ENCODE measurements at regions not wholly inside any gene's neighbourhood (a gene's known extent, or its start where the extent isn't known, plus 50 kb on each side); places are given as distances from the start of the nearest gene placed in this dataset.

GRCh38 chr12:4177262-4177661 lies 96.3 kb upstream of the CCND2 start:
- no peak overlapping the region for H3K4me3 ChIP-seq
- intact Hi-C loops (cut with DNase I; ENCODE audit: low total_unique reads), result no loop called here
- no peaks in the 10 kb centered on the region for H3K9me3 ChIP-seq
- no peak for DNase-seq
- H3K36me3 ChIP-seq (ENCODE audit: low read depth, missing control alignments), result no peaks in the 10 kb centered on the region
- no peak overlapping the region for H3K27ac ChIP-seq
- H3K4me1 ChIP-seq, result no peaks in the 10 kb centered on the region
- no peaks in the 10 kb centered on the region for H3K27me3 ChIP-seq
- 91 to 98% methylated on average over 2 of the region's 2 CpGs for WGBS, 2 donors
- TF ChIP-seq CTCF (IDR thresholded peaks at IDR 0.05) (no peak), POLR2A (IDR thresholded peaks at IDR 0.05) (no peak)

DNA sequence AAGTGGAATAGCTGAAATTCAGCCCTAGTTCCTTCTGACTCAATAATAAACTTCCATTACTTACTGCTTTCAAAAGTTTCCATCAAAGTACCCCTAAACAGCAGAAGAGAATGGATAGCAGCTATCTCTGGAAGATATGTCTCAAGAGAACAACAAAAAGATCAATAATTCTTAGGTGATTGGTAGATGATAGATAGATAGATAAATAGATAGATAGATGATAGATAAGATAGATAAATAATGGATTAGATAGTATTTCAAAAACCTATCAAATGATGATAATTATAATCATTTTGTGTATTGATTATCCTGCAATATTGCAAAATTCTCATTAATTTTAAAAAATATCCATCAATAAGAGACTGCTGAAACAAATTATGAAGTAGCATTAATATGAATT lies 97.4 kb upstream of the CCND2 start:
- intact Hi-C loops (cut with DNase I; ENCODE audit: low total_unique reads), result no loop called here
- TF ChIP-seq CTCF (IDR thresholded peaks at IDR 0.05) (no peak), POLR2A (IDR thresholded peaks at IDR 0.05) (no peak)
- Histone ChIP-seq H3K4me3 (no peak overlapping the region), H3K36me3 (ENCODE audit: low read depth, missing control alignments) (no peaks in the 10 kb centered on the region), H3K4me1 (no peaks in the 10 kb centered on the region), H3K27me3 (no peaks in the 10 kb centered on the region), H3K27ac (no peak overlapping the region), H3K9me3 (no peaks in the 10 kb centered on the region)
- no peak for DNase-seq

DNA sequence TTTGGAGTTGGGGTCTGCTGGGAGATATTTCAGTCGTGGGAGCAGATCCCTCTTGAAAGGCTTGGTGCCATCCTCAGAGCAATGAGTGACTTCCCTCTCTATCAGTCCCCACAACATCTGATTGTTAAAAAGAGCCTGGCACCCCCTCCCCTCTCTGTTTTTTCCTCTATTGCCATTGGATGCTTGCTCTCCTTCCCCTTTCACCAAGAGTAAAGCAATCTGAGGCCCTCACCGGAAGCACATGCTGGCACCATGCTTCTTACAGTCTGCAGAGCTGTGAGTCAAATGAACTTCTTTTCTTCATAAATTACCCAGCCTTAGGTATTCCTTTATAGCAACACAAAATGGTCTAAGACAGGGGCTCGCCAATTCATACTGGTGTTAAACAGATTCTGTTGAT lies 99.1 kb upstream of the CCND2 start:
- no peak overlapping the region for H3K4me3 ChIP-seq
- H3K9me3 ChIP-seq, result no peaks in the 10 kb centered on the region
- no peaks in the 10 kb centered on the region for H3K27me3 ChIP-seq
- no peaks in the 10 kb centered on the region for H3K4me1 ChIP-seq
- H3K27ac ChIP-seq, result no peak overlapping the region
- no peak for DNase-seq
- intact Hi-C loops (cut with DNase I; ENCODE audit: low total_unique reads), result no loop called here
- 89 to 92% methylated on average over 3 of the region's 3 CpGs for WGBS, 2 donors
- H3K36me3 ChIP-seq (ENCODE audit: low read depth, missing control alignments), result no peaks in the 10 kb centered on the region
- TF ChIP-seq POLR2A (IDR thresholded peaks at IDR 0.05) (no peak), CTCF (IDR thresholded peaks at IDR 0.05) (no peak)

GRCh38 chr12:4172999-4173398 lies 100.6 kb upstream of the CCND2 start:
- WGBS, 2 donors, result 24 to 48% methylated on average over 4 of the region's 4 CpGs
- peak; percentile 56 for DNase-seq
- Histone ChIP-seq H3K9me3 (no peaks in the 10 kb centered on the region), H3K27ac (no peak overlapping the region), H3K4me3 (no peak overlapping the region), H3K4me1 (no peaks in the 10 kb centered on the region), H3K36me3 (ENCODE audit: low read depth, missing control alignments) (no peaks in the 10 kb centered on the region), H3K27me3 (no peaks in the 10 kb centered on the region)
- no peak for TF ChIP-seq CTCF (IDR thresholded peaks at IDR 0.05)
- TF ChIP-seq POLR2A (IDR thresholded peaks at IDR 0.05), result no peak
- intact Hi-C loops (cut with DNase I; ENCODE audit: low total_unique reads), result no loop called here

DNA sequence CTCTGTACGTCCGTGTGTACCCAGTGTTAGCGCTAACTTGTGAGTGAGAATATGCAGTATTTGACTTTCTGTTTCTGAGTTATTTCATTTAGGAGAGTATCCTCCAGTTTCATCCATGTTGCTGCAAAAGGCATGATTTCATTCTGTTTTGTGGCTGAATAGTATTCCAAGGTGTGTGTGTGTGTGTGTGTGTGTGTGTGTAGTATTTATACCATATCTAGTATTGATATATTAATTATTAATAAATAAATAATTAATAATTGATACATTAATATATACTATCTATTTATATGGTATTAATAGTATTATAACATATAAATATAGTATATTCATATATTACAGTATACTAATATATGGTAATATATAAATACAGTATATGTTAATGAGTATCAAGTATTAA lies 101.8 kb upstream of the CCND2 start:
- H3K36me3 ChIP-seq (ENCODE audit: low read depth, missing control alignments), result no peaks in the 10 kb centered on the region
- H3K27ac ChIP-seq, result no peak overlapping the region
- H3K4me3 ChIP-seq, result no peak overlapping the region
- DNase-seq, result no peak
- no peaks in the 10 kb centered on the region for H3K4me1 ChIP-seq
- TF ChIP-seq POLR2A (IDR thresholded peaks at IDR 0.05), result no peak
- no peak for TF ChIP-seq CTCF (IDR thresholded peaks at IDR 0.05)
- WGBS, 2 donors, result 92 to 97% methylated on average over 3 of the region's 3 CpGs
- intact Hi-C loops (cut with DNase I; ENCODE audit: low total_unique reads), result no loop called here
- H3K27me3 ChIP-seq, result no peaks in the 10 kb centered on the region
- H3K9me3 ChIP-seq, result no peaks in the 10 kb centered on the region

Measured in testis (tissue), 2 donors.